Heart left ventricle (tissue), 16 donors: ENCODE measurements at regions not wholly inside any gene's neighbourhood (a gene's known extent, or its start where the extent isn't known, plus 50 kb on each side); places are given as distances from the start of the nearest gene placed in this dataset.

Experiments used
- ATAC-seq, 4 donors: fragments of 200-7000 bp; cut with Tn5 transposase; one replicate each; pipeline ENCODE4 v1.9.1; 2020 to 2022; ENCODE audit warnings: moderate library complexity in 4 of 4, mild to moderate bottlenecking in 3 of 4, moderate number of reproducible peaks in 1 of 4
- DNase-seq, 5 donors: peaks; one replicate each; pipeline ENCODE4 v3.0.0-alpha.2; 2020
- H3K27ac ChIP-seq, 12 donors: fragments of 200-600 bp; sonication (generic) in 4 of 12; one replicate each; pipeline versions ENCODE4 v1.5.0 to v1.8.0; 2016 to 2022; ENCODE audit warnings: mild to moderate bottlenecking in 2 of 12
- H3K27me3 ChIP-seq, 9 donors: fragments of 200-600 bp; sonication (generic) in 2 of 9; one replicate each; pipeline versions ENCODE4 v1.5.1 to v1.8.0; 2016 to 2022; ENCODE audit warnings: mild to moderate bottlenecking in 3 of 9
- H3K36me3 ChIP-seq, 9 donors: fragments of 200-600 bp; sonication (generic) in 2 of 9; one replicate each; pipeline versions ENCODE4 v1.5.0 to v1.8.0; 2018 to 2022; ENCODE audit warnings: mild to moderate bottlenecking in 2 of 9
- H3K4me1 ChIP-seq, 12 donors: fragments of 200-600 bp; sonication (generic) in 4 of 12; one replicate each; pipeline versions ENCODE4 v1.5.0 to v1.8.0; 2016 to 2022; ENCODE audit warnings: mild to moderate bottlenecking in 3 of 12
- H3K4me3 ChIP-seq, 12 donors: fragments of 200-600 bp; sonication (generic) in 4 of 12; one replicate each; pipeline versions ENCODE4 v1.5.0 to v1.8.0; 2017 to 2022; ENCODE audit warnings: mild to moderate bottlenecking in 9 of 12, moderate library complexity in 4 of 12
- H3K9me3 ChIP-seq, 12 donors: fragments of 200-600 bp; sonication (generic) in 4 of 12; one replicate each; pipeline versions ENCODE4 v1.5.0 to v1.8.0; 2016 to 2022; ENCODE audit warnings: mild to moderate bottlenecking in 1 of 12
- CTCF ChIP-seq, 12 donors: fragments of 200-600 bp; sonication (generic) in 4 of 12; IDR thresholded peaks; one replicate each; pipeline versions ENCODE4 v1.5.0 to v1.8.0; 2018 to 2022; ENCODE audit warnings: antibody characterized with exemption in 12 of 12, mild to moderate bottlenecking in 5 of 12
- POLR2A ChIP-seq, 2 donors: fragments of 450-650 bp; IDR thresholded peaks; one replicate each; pipeline ENCODE4 v1.6.1; 2017; ENCODE audit warnings: antibody characterized with exemption in 2 of 2, mild to moderate bottlenecking in 2 of 2, moderate library complexity in 2 of 2
- WGBS, 4 donors: extraction: QIAGEN DNeasy Blood & Tissue Kit in 2 of 4; methylation state at CpG; one replicate each; pipeline versions ENCODE4 v1.1.5 to v1.1.7; 2013 to 2018; 5-methylcytosine and 5-hydroxymethylcytosine counted together
- intact Hi-C, 10 donors: fragments of 100-400 bp; cut with DNase I; formaldehyde crosslinking; loops; one replicate each; pipeline versions ENCODE4 v1.11.1 to v1.14.2; 2022
- donor health status: ischemic (EF 13 %, LVEDD 7.1; RV severe dilation, severe dysfunction).
- donor health status: healthy with polysubstance abuse.
- donor health status: DM: no; HTN: yes; CAD: no.
- donor health status: DM: no; HTN: no; CAD: no.
- donor health status: ischemic (EF 25% LVEDD 6.9; RV normal size, moderate dysfunction).
- donor health status: ischemic (EF 25% LVEDD 5.7; RV mildly dilated, moderate dysfunction).
- donor health status: healthy.
- donor health status: DM: yes; HTN: yes; CAD: no.
- donor health status: ischemic (EF 35%, LVEDD 5.7; RV mildly dilated, moderate dysfunction).
- donor health status: nonischemic (EF 11% LVEDD 7.7; RV severe dilation, severe dysfunction).
- donor health status: DM: yes; HTN: yes; CAD: no.
- donor health status: PGD.
- donor health status: ischemic (EF 29% LVEDD 5.4; RV normal size, mild dysfunction).
- donor health status: nonischemic (EF 23%, LVEDD 6.1; RV moderate dilation, normal function).

GRCh38 chr13:87080100-87080779 lies 590.9 kb upstream of the SLITRK5 start:
- no peak for ATAC-seq
- Histone ChIP-seq H3K27ac (no peak overlapping the region), H3K4me3 (no peak overlapping the region), H3K9me3 (peaks cover 0 to 3% (median 0%) of the 10 kb centered on the region in 12 donors), H3K36me3 (no peaks in the 10 kb centered on the region), H3K4me1 (no peaks in the 10 kb centered on the region), H3K27me3 (no peaks in the 10 kb centered on the region)
- DNase-seq = no peak
- intact Hi-C loops = no loop called here
- TF ChIP-seq POLR2A (IDR thresholded peaks at IDR 0.05) (no peak), CTCF (IDR thresholded peaks at IDR 0.05) (no peak)
- WGBS, 4 donors = 92 to 95% (median 93%) methylated on average over 21 to 27 of the region's 27 CpGs

- WGBS, 4 donors = 88 to 93% (median 90%) methylated on average over 5 of the region's 5 CpGs
- no peak for ATAC-seq
- Histone ChIP-seq H3K4me3 (no peak overlapping the region), H3K27ac (no peak overlapping the region), H3K4me1 (no peaks in the 10 kb centered on the region), H3K36me3 (no peaks in the 10 kb centered on the region), H3K27me3 (no peaks in the 10 kb centered on the region), H3K9me3 (peaks cover 0 to 3% (median 0%) of the 10 kb centered on the region in 12 donors)
- intact Hi-C loops = no loop called here
- no peak for TF ChIP-seq CTCF (IDR thresholded peaks at IDR 0.05)
- DNase-seq = no peak
Observed at GRCh38 chr13:87084192-87084591, 587.0 kb upstream of the SLITRK5 start.

GRCh38 chr13:87087741-87088140 lies 583.4 kb upstream of the SLITRK5 start:
- ATAC-seq = no peak
- H3K4me1 ChIP-seq = no peaks in the 10 kb centered on the region
- TF ChIP-seq CTCF (IDR thresholded peaks at IDR 0.05) (no peak), POLR2A (IDR thresholded peaks at IDR 0.05) (no peak)
- no peak overlapping the region for H3K4me3 ChIP-seq
- WGBS, 4 donors = 66 to 86% (median 83%) methylated on average over 2 of the region's 2 CpGs
- intact Hi-C loops = no loop called here
- H3K27ac ChIP-seq = no peak overlapping the region
- DNase-seq = no peak
- H3K27me3 ChIP-seq = no peaks in the 10 kb centered on the region
- H3K9me3 ChIP-seq = no peaks in the 10 kb centered on the region
- H3K36me3 ChIP-seq = no peaks in the 10 kb centered on the region

GRCh38 chr13:87089391-87089790 lies 581.8 kb upstream of the SLITRK5 start:
- DNase-seq (no peak), ATAC-seq (no peak)
- H3K4me1 ChIP-seq = no peaks in the 10 kb centered on the region
- no peaks in the 10 kb centered on the region for H3K9me3 ChIP-seq
- TF ChIP-seq CTCF (IDR thresholded peaks at IDR 0.05) = no peak
- no peak for TF ChIP-seq POLR2A (IDR thresholded peaks at IDR 0.05)
- no peak overlapping the region for H3K4me3 ChIP-seq
- H3K36me3 ChIP-seq = no peaks in the 10 kb centered on the region
- intact Hi-C loops = no loop called here
- H3K27ac ChIP-seq = no peak overlapping the region
- no peaks in the 10 kb centered on the region for H3K27me3 ChIP-seq
- 78 to 85% (median 81%) methylated on average over 4 of the region's 4 CpGs for WGBS, 4 donors
